ENCODE measurements at regions not wholly inside any gene's neighbourhood (a gene's known extent, or its start where the extent isn't known, plus 50 kb on each side); places are given as distances from the start of the nearest gene placed in this dataset.

- DNase-seq, result no peak
Measured at GRCh38 chrX:39302838-39303237, 501.6 kb downstream of the MID1IP1 start.

- no peak for DNase-seq
Measured at GRCh38 chrX:39304746-39305145, 503.5 kb downstream of the MID1IP1 start.

GRCh38 chrX:39307488-39307887 is 506.2 kb downstream of the MID1IP1 start:
- no peak for DNase-seq

- no peak for DNase-seq
Measured at GRCh38 chrX:39308126-39308525, 506.9 kb downstream of the MID1IP1 start.

- no peak for DNase-seq
Measured at GRCh38 chrX:39309018-39309635, 507.9 kb downstream of the MID1IP1 start.

GRCh38 chrX:39309721-39310152 is 508.5 kb downstream of the MID1IP1 start:
- no peak for DNase-seq

- no peak for DNase-seq
Measured at GRCh38 chrX:39310891-39311290, 509.6 kb downstream of the MID1IP1 start.

GRCh38 chrX:39311646-39312045 is 510.4 kb downstream of the MID1IP1 start:
- DNase-seq, result no peak

- no peak for DNase-seq
Measured at GRCh38 chrX:39313146-39313545, 511.9 kb downstream of the MID1IP1 start.

- DNase-seq, result no peak
Measured at GRCh38 chrX:39318506-39319343, 517.5 kb downstream of the MID1IP1 start.

GRCh38 chrX:39320165-39320564 is 518.9 kb downstream of the MID1IP1 start:
- DNase-seq, result no peak

- DNase-seq, result no peak
Measured at GRCh38 chrX:39322496-39322895, 521.2 kb downstream of the MID1IP1 start.

- no peak for DNase-seq
Measured at GRCh38 chrX:39324233-39324930, 523.1 kb downstream of the MID1IP1 start.

GRCh38 chrX:39327255-39327654 is 526.0 kb downstream of the MID1IP1 start:
- no peak for DNase-seq

- no peak for DNase-seq
Measured at GRCh38 chrX:39327705-39328104, 526.4 kb downstream of the MID1IP1 start.

- no peak for DNase-seq
Measured at GRCh38 chrX:39328661-39329060, 527.4 kb downstream of the MID1IP1 start.

- DNase-seq, result no peak
Measured at GRCh38 chrX:39331082-39331704, 529.9 kb downstream of the MID1IP1 start.

GRCh38 chrX:39333451-39333850 is 532.2 kb downstream of the MID1IP1 start:
- DNase-seq, result no peak

GRCh38 chrX:39335513-39336235 is 534.4 kb downstream of the MID1IP1 start:
- no peak for DNase-seq

GRCh38 chrX:39336671-39337311 is 535.5 kb downstream of the MID1IP1 start:
- no peak for DNase-seq

GRCh38 chrX:39337451-39337850 is 536.2 kb downstream of the MID1IP1 start:
- DNase-seq, result no peak

- DNase-seq, result no peak
Measured at GRCh38 chrX:39338583-39338982, 537.3 kb downstream of the MID1IP1 start.
